ENCODE measurements at regions not wholly inside any gene's neighbourhood (a gene's known extent, or its start where the extent isn't known, plus 50 kb on each side); places are given as distances from the start of the nearest gene placed in this dataset.

- no peak for DNase-seq
- no peaks in the 10 kb centered on the region for H3K9me3 ChIP-seq (replicated peaks in 1 of 3)
- TF ChIP-seq CTCF (IDR thresholded peaks at IDR 0.05), result no peak
- TF ChIP-seq POLR2A (IDR thresholded peaks at IDR 0.05), result no peak
- H3K27me3 ChIP-seq, result no peaks in the 10 kb centered on the region
- no peak overlapping the region for H3K27ac ChIP-seq
- no peaks in the 10 kb centered on the region for H3K36me3 ChIP-seq (replicated peaks in 1 of 2)
- 55 to 66% (median 61%) methylated on average over 1 of the region's 1 CpG for WGBS, 4 donors
- intact Hi-C loops (cut with DNase I), result no loop called here
- no peaks in the 10 kb centered on the region for H3K4me1 ChIP-seq (replicated peaks in 1 of 2)
- no peak overlapping the region for H3K4me3 ChIP-seq
Measured at GRCh38 chr7:113730309-113730955, 188.4 kb downstream of the PPP1R3A start.

- Histone ChIP-seq H3K27me3 (no peaks in the 10 kb centered on the region), H3K36me3 (replicated peaks in 1 of 2) (no peaks in the 10 kb centered on the region), H3K4me3 (no peak overlapping the region), H3K9me3 (replicated peaks in 1 of 3) (no peaks in the 10 kb centered on the region), H3K4me1 (replicated peaks in 1 of 2) (no peaks in the 10 kb centered on the region), H3K27ac (no peak overlapping the region)
- WGBS, 4 donors, result 68 to 83% (median 72%) methylated on average over 3 of the region's 3 CpGs
- intact Hi-C loops (cut with DNase I), result no loop called here
- TF ChIP-seq CTCF (IDR thresholded peaks at IDR 0.05) (no peak), POLR2A (IDR thresholded peaks at IDR 0.05) (no peak)
- DNase-seq, result no peak
Measured at GRCh38 chr7:113727486-113727885, 191.3 kb downstream of the PPP1R3A start.

- DNase-seq, result no peak
- no peaks in the 10 kb centered on the region for H3K36me3 ChIP-seq (replicated peaks in 1 of 2)
- no peaks in the 10 kb centered on the region for H3K4me1 ChIP-seq (replicated peaks in 1 of 2)
- no peak overlapping the region for H3K27ac ChIP-seq
- intact Hi-C loops (cut with DNase I), result no loop called here
- WGBS, 4 donors, result 43 to 77% (median 63%) methylated on average over 2 of the region's 2 CpGs
- no peaks in the 10 kb centered on the region for H3K9me3 ChIP-seq (replicated peaks in 1 of 3)
- TF ChIP-seq POLR2A (IDR thresholded peaks at IDR 0.05) (no peak), CTCF (IDR thresholded peaks at IDR 0.05) (no peak)
- no peak overlapping the region for H3K4me3 ChIP-seq
- H3K27me3 ChIP-seq, result no peaks in the 10 kb centered on the region
Measured at GRCh38 chr7:113722006-113722405, 196.8 kb downstream of the PPP1R3A start.

- intact Hi-C loops (cut with DNase I), result no loop called here
- TF ChIP-seq CTCF (IDR thresholded peaks at IDR 0.05), result no peak
- no peak for TF ChIP-seq POLR2A (IDR thresholded peaks at IDR 0.05)
- H3K4me3 ChIP-seq, result no peak overlapping the region
- H3K27ac ChIP-seq, result no peak overlapping the region
- no peaks in the 10 kb centered on the region for H3K36me3 ChIP-seq (replicated peaks in 1 of 2)
- DNase-seq, result no peak
- H3K9me3 ChIP-seq (replicated peaks in 1 of 3), result no peaks in the 10 kb centered on the region
- H3K27me3 ChIP-seq, result no peaks in the 10 kb centered on the region
- H3K4me1 ChIP-seq (replicated peaks in 1 of 2), result no peaks in the 10 kb centered on the region
- WGBS, 4 donors, result 42 to 68% (median 50%) methylated on average over 1 of the region's 1 CpG
Measured at GRCh38 chr7:113717739-113718138, 201.1 kb downstream of the PPP1R3A start.
